ENCODE measurements at regions not wholly inside any gene's neighbourhood (a gene's known extent, or its start where the extent isn't known, plus 50 kb on each side); places are given as distances from the start of the nearest gene placed in this dataset.

- Histone ChIP-seq H4K8ac (replicated peaks; ENCODE audit: insufficient read length, low read depth, low read length) (no peak overlapping the region), H2AK5ac (ENCODE audit: insufficient read length, low read length) (no peak overlapping the region), H3K9me3 (ENCODE audit: control insufficient read depth, low read depth, low read length) (no peaks in the 10 kb centered on the region), H2BK15ac (ENCODE audit: low read depth, low read length) (no peak overlapping the region), H3K79me1 (ENCODE audit: insufficient read depth, low read depth, low read length, poor library complexity, severe bottlenecking) (no peaks in the 10 kb centered on the region), H3K14ac (ENCODE audit: insufficient read depth, low read length) (no peak overlapping the region), H2BK20ac (ENCODE audit: low read depth, low read length, poor library complexity, severe bottlenecking) (no peak overlapping the region), H4K5ac (ENCODE audit: insufficient read length, low read depth, low read length) (no peak overlapping the region), H2BK5ac (ENCODE audit: insufficient read length, low read length) (no peak overlapping the region), H3K4ac (ENCODE audit: low read depth, low read length) (no peak overlapping the region), H3K79me2 (ENCODE audit: insufficient read depth, low read length) (no peaks in the 10 kb centered on the region), H4K91ac (ENCODE audit: insufficient read length, low read depth, low read length) (no peak overlapping the region), H3K27me3 (ENCODE audit: insufficient read depth, low read length) (no peaks in the 10 kb centered on the region), H3T11ph (ENCODE audit: low read length) (no peak overlapping the region), H3K4me1 (ENCODE audit: insufficient read depth, low read length) (peaks cover 10% of the 10 kb centered on the region; the same call in 1 of the 2 replicates), H3K23ac (ENCODE audit: insufficient read length, low read depth, low read length) (no peak overlapping the region), H3K56ac (ENCODE audit: insufficient read length, low read depth, low read length) (no peak overlapping the region), H2AFZ (ENCODE audit: low read length) (no peak overlapping the region), H4K20me1 (ENCODE audit: control insufficient read depth, insufficient read depth, insufficient read length) (no peaks in the 10 kb centered on the region), H3K27ac (ENCODE audit: insufficient read length, low read depth, low read length) (no peak overlapping the region), H3K23me2 (ENCODE audit: insufficient read length, low read depth, low read length, poor library complexity, severe bottlenecking) (no peaks in the 10 kb centered on the region), H3K4me2 (ENCODE audit: insufficient read depth, insufficient read length, low read length) (no peak overlapping the region), H2BK12ac (ENCODE audit: insufficient read length, low read depth, low read length) (no peak overlapping the region), H2BK120ac (ENCODE audit: low read depth, low read length, poor library complexity, severe bottlenecking) (no peak overlapping the region), H3K9ac (ENCODE audit: extremely low read depth, insufficient read length, low read length) (no peak overlapping the region), H3K18ac (ENCODE audit: insufficient read length, low read depth, low read length) (no peak overlapping the region)
- no peaks in the 10 kb centered on the region for H3K9me3 Mint-ChIP-seq
- no peak for TF ChIP-seq CTCF (conservative IDR thresholded peaks at IDR 0.05)
- no peak overlapping the region for H3K27ac Mint-ChIP-seq
- H3K27me3 Mint-ChIP-seq (ENCODE audit: low read depth): no peaks in the 10 kb centered on the region
- no peaks in the 10 kb centered on the region; a peak in 1 of 7 replicates for H3K36me3 Mint-ChIP-seq (ENCODE audit: insufficient read depth in 1 of 3, low read depth in 3 of 3)
- no peak overlapping the region for H3K4me3 Mint-ChIP-seq
- no CpG with 5 or more reads among the region's 5 CpGs for WGBS (ENCODE audit: extremely low coverage, insufficient read length, low lambda C conversion rate)
- no peak for DNase-seq
- H3K4me1 Mint-ChIP-seq: peaks cover 20 to 44% of the 10 kb centered on the region in 2 experiments
Measured at GRCh38 chr4:83858131-83858530, 322.2 kb downstream of the GPAT3 start.
